GM23338 (cell line): ENCODE measurements at regions not wholly inside any gene's neighbourhood (a gene's known extent, or its start where the extent isn't known, plus 50 kb on each side); places are given as distances from the start of the nearest gene placed in this dataset.

Experiments used
- ATAC-seq: fragments of 200-7000 bp; cut with Tn5 transposase; 3 replicates; pipeline ENCODE4 v1.9.1; 2020
- DNase-seq: peaks from one replicate; pipeline ENCODE4 v3.0.0-alpha.2; 2015; ENCODE audit warnings: low spot score
- H2AFZ ChIP-seq: fragments of 200-600 bp; sonication (generic); 2 replicates; pipeline ENCODE4 v1.8.0; 2016; ENCODE audit warnings: antibody characterized with exemption, mild to moderate bottlenecking, moderate library complexity
- H3F3A ChIP-seq: fragments of 200-600 bp; sonication (generic); replicated peaks from 2 replicates; pipeline ENCODE4 v1.8.0; 2017; ENCODE audit warnings: antibody characterized with exemption, mixed run types, low read depth
- H3K27ac ChIP-seq: fragments of 200-600 bp; sonication (generic); 2 replicates; pipeline ENCODE4 v1.6.1; 2016; ENCODE audit warnings: low read depth
- H3K27me3 ChIP-seq: fragments of 200-600 bp; sonication (generic); 2 replicates; pipeline ENCODE4 v1.8.0; 2016; ENCODE audit warnings: mild to moderate bottlenecking, mixed run types, moderate library complexity; ENCODE audit not compliant: insufficient read depth
- H3K36me3 ChIP-seq: fragments of 200-600 bp; sonication (generic); 2 replicates; pipeline ENCODE4 v1.8.0; 2016; ENCODE audit warnings: mild to moderate bottlenecking; ENCODE audit not compliant: insufficient read depth
- H3K4me1 ChIP-seq: fragments of 200-600 bp; sonication (generic); 2 replicates; pipeline ENCODE4 v1.8.0; 2016; ENCODE audit warnings: mild to moderate bottlenecking, moderate library complexity; ENCODE audit not compliant: insufficient read depth
- H3K4me2 ChIP-seq: fragments of 200-600 bp; sonication (generic); 2 replicates; pipeline ENCODE4 v1.7.1; 2017; ENCODE audit warnings: mixed run types
- H3K4me3 ChIP-seq: fragments of 200-600 bp; sonication (generic); 2 replicates; pipeline ENCODE4 v1.6.1; 2016; ENCODE audit warnings: mixed run types
- H3K79me2 ChIP-seq: fragments of 200-600 bp; sonication (generic); replicated peaks from 2 replicates; pipeline ENCODE4 v1.8.0; 2017; ENCODE audit warnings: mild to moderate bottlenecking; ENCODE audit not compliant: insufficient read depth
- H3K9me2 ChIP-seq: fragments of 200-600 bp; sonication (generic); 2 replicates; pipeline ENCODE4 v1.8.0; 2017; ENCODE audit not compliant: insufficient read depth
- H4K20me1 ChIP-seq: fragments of 200-600 bp; sonication (generic); replicated peaks from 2 replicates; pipeline ENCODE4 v1.8.0; 2017; ENCODE audit warnings: mild to moderate bottlenecking; ENCODE audit not compliant: insufficient read depth
- H3K27ac Mint-ChIP-seq: 2 replicates; pipeline ENCODE4 v1.8.0; 2020; ENCODE audit warnings: inconsistent platforms, mild to moderate bottlenecking, moderate library complexity, mixed read lengths
- H3K27me3 Mint-ChIP-seq: 3 replicates; pipeline ENCODE4 v1.8.0; 2022; ENCODE audit warnings: low read depth, mild to moderate bottlenecking, moderate library complexity, mixed read lengths, inconsistent platforms; ENCODE audit not compliant: insufficient read depth, poor library complexity
- H3K36me3 Mint-ChIP-seq: 3 replicates; pipeline ENCODE4 v1.8.0; 2021; ENCODE audit warnings: low read depth, mild to moderate bottlenecking, inconsistent platforms, moderate library complexity, mixed read lengths
- H3K4me1 Mint-ChIP-seq: 3 replicates; pipeline ENCODE4 v1.8.0; 2020; ENCODE audit warnings: mild to moderate bottlenecking, inconsistent platforms, mixed read lengths
- H3K4me3 Mint-ChIP-seq: 3 replicates; pipeline ENCODE4 v1.8.0; 2021; ENCODE audit warnings: moderate library complexity, mild to moderate bottlenecking, inconsistent platforms, mixed read lengths
- H3K9me3 Mint-ChIP-seq: 3 replicates; pipeline ENCODE4 v1.8.0; 2020; ENCODE audit warnings: moderate library complexity, mild to moderate bottlenecking, inconsistent platforms, mixed read lengths
- CREB1 ChIP-seq: fragments of 250-450 bp; sonication (Bioruptor Pico); IDR thresholded peaks from 2 replicates; pipeline ENCODE4 v1.5.0; 2020; ENCODE audit warnings: low read depth, mild to moderate bottlenecking, moderate library complexity
- EZH2 ChIP-seq: fragments of 200-600 bp; sonication (generic); IDR thresholded peaks from one replicate; pipeline ENCODE4 v1.8.0; 2017; ENCODE audit warnings: antibody characterized with exemption, mild to moderate bottlenecking, low read depth; ENCODE audit not compliant: unreplicated experiment
- EZH2phosphoT487 ChIP-seq: fragments of 200-600 bp; sonication (generic); IDR thresholded peaks from one replicate; pipeline ENCODE4 v1.8.1; 2018; ENCODE audit warnings: antibody characterized with exemption; ENCODE audit not compliant: unreplicated experiment
- JUNB ChIP-seq: IDR thresholded peaks from one replicate; pipeline ENCODE4 v1.6.1; 2016; ENCODE audit warnings: antibody characterized with exemption; ENCODE audit not compliant: unreplicated experiment
- POLR2AphosphoS5 ChIP-seq: IDR thresholded peaks from 2 replicates; pipeline ENCODE4 v1.6.1; 2016; ENCODE audit warnings: antibody characterized with exemption, low read depth
- STAT1 ChIP-seq: IDR thresholded peaks from one replicate; pipeline ENCODE4 v1.6.1; 2016; ENCODE audit warnings: antibody characterized with exemption; ENCODE audit not compliant: unreplicated experiment
- ZNF331 ChIP-seq: fragments of 250-450 bp; sonication (Bioruptor Pico); IDR thresholded peaks from 2 replicates; pipeline ENCODE4 v1.5.0; 2020; ENCODE audit warnings: low read depth, mild to moderate bottlenecking, moderate library complexity
- TF ChIP-seq, protein P1 (sequence below): IDR thresholded peaks from 2 replicates; pipeline ENCODE4 v1.6.1; 2016; ENCODE audit warnings: antibody characterized with exemption
- TF ChIP-seq, protein P2 (sequence below): IDR thresholded peaks from one replicate; pipeline ENCODE4 v1.6.1; 2018; ENCODE audit warnings: antibody characterized with exemption; ENCODE audit not compliant: unreplicated experiment
- TF ChIP-seq, protein P3 (sequence below): fragments of 250-450 bp; sonication (Bioruptor Pico); IDR thresholded peaks from 2 replicates; pipeline ENCODE4 v1.5.0; 2020; ENCODE audit warnings: mild to moderate bottlenecking, moderate library complexity
- TF ChIP-seq, protein P4 (sequence below), 2 experiments: fragments of 200-600 bp in 1 of 2; sonication (generic) in 1 of 2; conservative IDR thresholded peaks; 2 replicates each; pipeline versions ENCODE4 v1.5.1 to v1.6.1; 2016 to 2017; ENCODE audit warnings: antibody characterized with exemption in 2 of 2, low read depth in 2 of 2, mild to moderate bottlenecking in 2 of 2, moderate library complexity in 1 of 2

DNA sequence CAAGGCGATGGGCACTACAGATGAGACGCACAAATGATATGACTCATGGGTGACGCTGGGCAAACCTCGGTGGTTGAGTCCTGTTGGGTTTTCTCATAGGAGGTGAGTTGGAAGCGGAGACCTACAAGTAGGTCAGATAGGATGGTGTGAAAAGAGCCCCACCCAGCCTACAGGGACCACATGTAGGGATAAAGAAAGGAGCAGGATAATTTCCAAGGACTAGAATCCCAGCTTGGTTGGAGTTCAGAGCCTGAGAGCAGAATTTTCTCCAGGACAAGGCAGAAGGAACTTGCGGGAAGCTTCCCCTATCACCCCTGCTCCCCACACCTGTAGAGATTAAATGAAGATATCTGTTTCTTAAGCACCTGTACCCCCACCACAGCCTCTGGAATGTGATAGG is 489.7 kb upstream of the CDH4 start:
- no peaks in the 10 kb centered on the region for H4K20me1 ChIP-seq
- no peaks in the 10 kb centered on the region for H3F3A ChIP-seq
- H3K4me3 ChIP-seq = no peak overlapping the region
- DNase-seq = no peak
- H3K4me2 ChIP-seq = no peak overlapping the region
- H3K36me3 Mint-ChIP-seq = no peaks in the 10 kb centered on the region
- no peaks in the 10 kb centered on the region for H3K79me2 ChIP-seq
- H3K4me3 Mint-ChIP-seq = no peak overlapping the region
- no peak overlapping the region for H2AFZ ChIP-seq
- H3K9me2 ChIP-seq = no peaks in the 10 kb centered on the region
- H3K27me3 Mint-ChIP-seq = peaks cover 9% of the 10 kb centered on the region
- no peak overlapping the region for H3K27ac ChIP-seq
- no peak overlapping the region for H3K27ac Mint-ChIP-seq
- H3K4me1 ChIP-seq = no peaks in the 10 kb centered on the region
- TF ChIP-seq STAT1 (no peak), JUNB (no peak), EZH2phosphoT487 (no peak)
- TF ChIP-seq, protein P1, sequence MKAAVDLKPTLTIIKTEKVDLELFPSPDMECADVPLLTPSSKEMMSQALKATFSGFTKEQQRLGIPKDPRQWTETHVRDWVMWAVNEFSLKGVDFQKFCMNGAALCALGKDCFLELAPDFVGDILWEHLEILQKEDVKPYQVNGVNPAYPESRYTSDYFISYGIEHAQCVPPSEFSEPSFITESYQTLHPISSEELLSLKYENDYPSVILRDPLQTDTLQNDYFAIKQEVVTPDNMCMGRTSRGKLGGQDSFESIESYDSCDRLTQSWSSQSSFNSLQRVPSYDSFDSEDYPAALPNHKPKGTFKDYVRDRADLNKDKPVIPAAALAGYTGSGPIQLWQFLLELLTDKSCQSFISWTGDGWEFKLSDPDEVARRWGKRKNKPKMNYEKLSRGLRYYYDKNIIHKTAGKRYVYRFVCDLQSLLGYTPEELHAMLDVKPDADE = no peak
- H3K27me3 ChIP-seq = no peaks in the 10 kb centered on the region
- no peaks in the 10 kb centered on the region; the same call in 1 of the 2 replicates for H3K36me3 ChIP-seq
- no peaks in the 10 kb centered on the region for H3K9me3 Mint-ChIP-seq
- H3K4me1 Mint-ChIP-seq = peaks cover 3% of the 10 kb centered on the region; the same call in 1 of the 3 replicates
- ATAC-seq = no peak

DNA sequence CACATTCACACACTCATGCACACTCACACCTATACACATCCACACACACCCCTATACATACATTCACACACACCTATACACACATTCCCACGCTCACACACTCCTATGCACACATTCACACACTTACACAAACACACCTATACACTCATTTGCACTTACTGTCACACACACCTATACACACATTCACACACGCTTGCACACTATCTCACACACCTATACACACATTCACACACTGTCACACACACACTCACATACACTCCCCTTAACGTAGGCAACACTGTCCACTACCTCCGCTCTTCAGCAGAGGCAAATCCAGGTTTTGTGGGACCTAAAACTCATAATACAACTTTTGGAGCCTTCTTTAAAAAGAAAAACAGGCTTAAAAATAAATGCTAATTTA is 487.7 kb upstream of the CDH4 start:
- no peak overlapping the region for H3K27ac ChIP-seq
- H3K36me3 ChIP-seq = no peaks in the 10 kb centered on the region; the same call in 1 of the 2 replicates
- no peak overlapping the region for H2AFZ ChIP-seq
- Mint-ChIP-seq H3K27me3 (peaks cover 7% of the 10 kb centered on the region), H3K27ac (no peak overlapping the region), H3K36me3 (no peaks in the 10 kb centered on the region), H3K9me3 (no peaks in the 10 kb centered on the region), H3K4me1 (peaks cover 3% of the 10 kb centered on the region; the same call in 1 of the 3 replicates), H3K4me3 (no peak overlapping the region)
- no peak overlapping the region for H3K4me3 ChIP-seq
- no peaks in the 10 kb centered on the region for H3K4me1 ChIP-seq
- no peaks in the 10 kb centered on the region for H3K79me2 ChIP-seq
- H4K20me1 ChIP-seq = no peaks in the 10 kb centered on the region
- H3F3A ChIP-seq = no peaks in the 10 kb centered on the region
- no peak for ATAC-seq
- no peaks in the 10 kb centered on the region for H3K9me2 ChIP-seq
- no peaks in the 10 kb centered on the region for H3K27me3 ChIP-seq
- no peak overlapping the region for H3K4me2 ChIP-seq
- no peak for DNase-seq
- no peak for TF ChIP-seq EZH2
- TF ChIP-seq ZNF331 (CRISPR knock-in tag) = no peak
- TF ChIP-seq CREB1 = no peak
- TF ChIP-seq, protein P2, sequence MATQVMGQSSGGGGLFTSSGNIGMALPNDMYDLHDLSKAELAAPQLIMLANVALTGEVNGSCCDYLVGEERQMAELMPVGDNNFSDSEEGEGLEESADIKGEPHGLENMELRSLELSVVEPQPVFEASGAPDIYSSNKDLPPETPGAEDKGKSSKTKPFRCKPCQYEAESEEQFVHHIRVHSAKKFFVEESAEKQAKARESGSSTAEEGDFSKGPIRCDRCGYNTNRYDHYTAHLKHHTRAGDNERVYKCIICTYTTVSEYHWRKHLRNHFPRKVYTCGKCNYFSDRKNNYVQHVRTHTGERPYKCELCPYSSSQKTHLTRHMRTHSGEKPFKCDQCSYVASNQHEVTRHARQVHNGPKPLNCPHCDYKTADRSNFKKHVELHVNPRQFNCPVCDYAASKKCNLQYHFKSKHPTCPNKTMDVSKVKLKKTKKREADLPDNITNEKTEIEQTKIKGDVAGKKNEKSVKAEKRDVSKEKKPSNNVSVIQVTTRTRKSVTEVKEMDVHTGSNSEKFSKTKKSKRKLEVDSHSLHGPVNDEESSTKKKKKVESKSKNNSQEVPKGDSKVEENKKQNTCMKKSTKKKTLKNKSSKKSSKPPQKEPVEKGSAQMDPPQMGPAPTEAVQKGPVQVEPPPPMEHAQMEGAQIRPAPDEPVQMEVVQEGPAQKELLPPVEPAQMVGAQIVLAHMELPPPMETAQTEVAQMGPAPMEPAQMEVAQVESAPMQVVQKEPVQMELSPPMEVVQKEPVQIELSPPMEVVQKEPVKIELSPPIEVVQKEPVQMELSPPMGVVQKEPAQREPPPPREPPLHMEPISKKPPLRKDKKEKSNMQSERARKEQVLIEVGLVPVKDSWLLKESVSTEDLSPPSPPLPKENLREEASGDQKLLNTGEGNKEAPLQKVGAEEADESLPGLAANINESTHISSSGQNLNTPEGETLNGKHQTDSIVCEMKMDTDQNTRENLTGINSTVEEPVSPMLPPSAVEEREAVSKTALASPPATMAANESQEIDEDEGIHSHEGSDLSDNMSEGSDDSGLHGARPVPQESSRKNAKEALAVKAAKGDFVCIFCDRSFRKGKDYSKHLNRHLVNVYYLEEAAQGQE = no peak
- TF ChIP-seq, protein P3, sequence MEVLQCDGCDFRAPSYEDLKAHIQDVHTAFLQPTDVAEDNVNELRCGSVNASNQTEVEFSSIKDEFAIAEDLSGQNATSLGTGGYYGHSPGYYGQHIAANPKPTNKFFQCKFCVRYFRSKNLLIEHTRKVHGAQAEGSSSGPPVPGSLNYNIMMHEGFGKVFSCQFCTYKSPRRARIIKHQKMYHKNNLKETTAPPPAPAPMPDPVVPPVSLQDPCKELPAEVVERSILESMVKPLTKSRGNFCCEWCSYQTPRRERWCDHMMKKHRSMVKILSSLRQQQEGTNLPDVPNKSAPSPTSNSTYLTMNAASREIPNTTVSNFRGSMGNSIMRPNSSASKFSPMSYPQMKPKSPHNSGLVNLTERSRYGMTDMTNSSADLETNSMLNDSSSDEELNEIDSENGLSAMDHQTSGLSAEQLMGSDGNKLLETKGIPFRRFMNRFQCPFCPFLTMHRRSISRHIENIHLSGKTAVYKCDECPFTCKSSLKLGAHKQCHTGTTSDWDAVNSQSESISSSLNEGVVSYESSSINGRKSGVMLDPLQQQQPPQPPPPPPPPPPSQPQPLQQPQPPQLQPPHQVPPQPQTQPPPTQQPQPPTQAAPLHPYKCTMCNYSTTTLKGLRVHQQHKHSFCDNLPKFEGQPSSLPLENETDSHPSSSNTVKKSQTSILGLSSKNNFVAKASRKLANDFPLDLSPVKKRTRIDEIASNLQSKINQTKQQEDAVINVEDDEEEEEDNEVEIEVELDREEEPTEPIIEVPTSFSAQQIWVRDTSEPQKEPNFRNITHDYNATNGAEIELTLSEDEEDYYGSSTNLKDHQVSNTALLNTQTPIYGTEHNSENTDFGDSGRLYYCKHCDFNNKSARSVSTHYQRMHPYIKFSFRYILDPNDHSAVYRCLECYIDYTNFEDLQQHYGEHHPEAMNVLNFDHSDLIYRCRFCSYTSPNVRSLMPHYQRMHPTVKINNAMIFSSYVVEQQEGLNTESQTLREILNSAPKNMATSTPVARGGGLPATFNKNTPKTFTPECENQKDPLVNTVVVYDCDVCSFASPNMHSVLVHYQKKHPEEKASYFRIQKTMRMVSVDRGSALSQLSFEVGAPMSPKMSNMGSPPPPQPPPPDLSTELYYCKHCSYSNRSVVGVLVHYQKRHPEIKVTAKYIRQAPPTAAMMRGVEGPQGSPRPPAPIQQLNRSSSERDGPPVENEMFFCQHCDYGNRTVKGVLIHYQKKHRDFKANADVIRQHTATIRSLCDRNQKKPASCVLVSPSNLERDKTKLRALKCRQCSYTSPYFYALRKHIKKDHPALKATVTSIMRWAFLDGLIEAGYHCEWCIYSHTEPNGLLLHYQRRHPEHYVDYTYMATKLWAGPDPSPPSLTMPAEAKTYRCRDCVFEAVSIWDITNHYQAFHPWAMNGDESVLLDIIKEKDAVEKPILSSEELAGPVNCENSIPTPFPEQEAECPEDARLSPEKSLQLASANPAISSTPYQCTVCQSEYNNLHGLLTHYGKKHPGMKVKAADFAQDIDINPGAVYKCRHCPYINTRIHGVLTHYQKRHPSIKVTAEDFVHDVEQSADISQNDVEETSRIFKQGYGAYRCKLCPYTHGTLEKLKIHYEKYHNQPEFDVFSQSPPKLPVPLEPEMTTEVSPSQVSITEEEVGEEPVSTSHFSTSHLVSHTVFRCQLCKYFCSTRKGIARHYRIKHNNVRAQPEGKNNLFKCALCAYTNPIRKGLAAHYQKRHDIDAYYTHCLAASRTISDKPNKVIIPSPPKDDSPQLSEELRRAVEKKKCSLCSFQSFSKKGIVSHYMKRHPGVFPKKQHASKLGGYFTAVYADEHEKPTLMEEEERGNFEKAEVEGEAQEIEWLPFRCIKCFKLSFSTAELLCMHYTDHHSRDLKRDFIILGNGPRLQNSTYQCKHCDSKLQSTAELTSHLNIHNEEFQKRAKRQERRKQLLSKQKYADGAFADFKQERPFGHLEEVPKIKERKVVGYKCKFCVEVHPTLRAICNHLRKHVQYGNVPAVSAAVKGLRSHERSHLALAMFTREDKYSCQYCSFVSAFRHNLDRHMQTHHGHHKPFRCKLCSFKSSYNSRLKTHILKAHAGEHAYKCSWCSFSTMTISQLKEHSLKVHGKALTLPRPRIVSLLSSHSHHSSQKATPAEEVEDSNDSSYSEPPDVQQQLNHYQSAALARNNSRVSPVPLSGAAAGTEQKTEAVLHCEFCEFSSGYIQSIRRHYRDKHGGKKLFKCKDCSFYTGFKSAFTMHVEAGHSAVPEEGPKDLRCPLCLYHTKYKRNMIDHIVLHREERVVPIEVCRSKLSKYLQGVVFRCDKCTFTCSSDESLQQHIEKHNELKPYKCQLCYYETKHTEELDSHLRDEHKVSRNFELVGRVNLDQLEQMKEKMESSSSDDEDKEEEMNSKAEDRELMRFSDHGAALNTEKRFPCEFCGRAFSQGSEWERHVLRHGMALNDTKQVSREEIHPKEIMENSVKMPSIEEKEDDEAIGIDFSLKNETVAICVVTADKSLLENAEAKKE = no peak
- TF ChIP-seq, protein P4, sequence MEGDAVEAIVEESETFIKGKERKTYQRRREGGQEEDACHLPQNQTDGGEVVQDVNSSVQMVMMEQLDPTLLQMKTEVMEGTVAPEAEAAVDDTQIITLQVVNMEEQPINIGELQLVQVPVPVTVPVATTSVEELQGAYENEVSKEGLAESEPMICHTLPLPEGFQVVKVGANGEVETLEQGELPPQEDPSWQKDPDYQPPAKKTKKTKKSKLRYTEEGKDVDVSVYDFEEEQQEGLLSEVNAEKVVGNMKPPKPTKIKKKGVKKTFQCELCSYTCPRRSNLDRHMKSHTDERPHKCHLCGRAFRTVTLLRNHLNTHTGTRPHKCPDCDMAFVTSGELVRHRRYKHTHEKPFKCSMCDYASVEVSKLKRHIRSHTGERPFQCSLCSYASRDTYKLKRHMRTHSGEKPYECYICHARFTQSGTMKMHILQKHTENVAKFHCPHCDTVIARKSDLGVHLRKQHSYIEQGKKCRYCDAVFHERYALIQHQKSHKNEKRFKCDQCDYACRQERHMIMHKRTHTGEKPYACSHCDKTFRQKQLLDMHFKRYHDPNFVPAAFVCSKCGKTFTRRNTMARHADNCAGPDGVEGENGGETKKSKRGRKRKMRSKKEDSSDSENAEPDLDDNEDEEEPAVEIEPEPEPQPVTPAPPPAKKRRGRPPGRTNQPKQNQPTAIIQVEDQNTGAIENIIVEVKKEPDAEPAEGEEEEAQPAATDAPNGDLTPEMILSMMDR (conservative IDR thresholded peaks at IDR 0.05; ENCODE audit: low read depth in 2 of 2) = no peak
- no peak for TF ChIP-seq POLR2AphosphoS5
